Fibroblast of skin of left quadriceps (primary cell): ENCODE measurements at regions not wholly inside any gene's neighbourhood (a gene's known extent, or its start where the extent isn't known, plus 50 kb on each side); places are given as distances from the start of the nearest gene placed in this dataset.
A peak's percentile ranks its signal among the peaks of the same experiment; 100 is the strongest.

ENCODE experiments used
- DNase-seq, 2 experiments: peaks; one replicate each; pipeline ENCODE4 v3.0.0-alpha.2; 2013; ENCODE audit warnings: low read depth in 2 of 2

DNA sequence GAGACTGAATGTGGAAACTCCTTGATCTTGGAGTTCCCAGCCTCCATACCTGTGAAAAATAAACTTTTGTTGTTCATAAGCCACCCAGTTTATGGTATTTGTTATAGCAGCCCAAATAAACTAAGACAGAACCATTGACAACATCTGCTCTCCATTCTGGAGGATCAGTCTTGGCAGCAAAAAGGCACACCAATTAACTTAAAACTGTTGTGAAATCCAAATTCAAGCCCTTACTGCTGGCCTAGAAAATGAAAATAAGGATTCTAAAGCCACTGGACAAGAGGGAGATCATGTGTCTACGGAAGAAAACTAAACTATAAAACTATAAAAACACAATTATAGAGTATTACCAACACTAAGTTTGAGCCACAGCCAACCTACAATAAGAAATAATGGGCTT lies 172.1 kb upstream of the RNPC3 start:
- no peak for DNase-seq

DNA sequence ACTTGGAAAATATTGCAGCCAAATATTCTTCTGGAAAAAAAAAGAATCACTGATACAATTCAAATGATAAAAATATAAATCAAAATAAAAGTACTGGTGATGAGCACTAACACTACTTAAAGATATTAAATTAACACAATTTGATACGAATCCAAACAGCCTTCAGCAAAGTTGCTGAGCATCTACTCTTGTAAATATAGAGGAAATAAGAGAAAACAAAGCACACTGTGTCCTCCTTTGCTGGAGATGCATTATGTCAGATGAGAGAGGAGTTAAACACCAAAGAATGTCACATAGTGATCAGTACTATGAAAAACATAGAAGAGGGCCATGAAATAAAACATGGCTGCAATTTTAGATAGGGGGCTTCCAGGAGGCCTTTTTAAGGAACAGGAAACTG lies 177.4 kb upstream of the RNPC3 start:
- DNase-seq: no peak

DNA sequence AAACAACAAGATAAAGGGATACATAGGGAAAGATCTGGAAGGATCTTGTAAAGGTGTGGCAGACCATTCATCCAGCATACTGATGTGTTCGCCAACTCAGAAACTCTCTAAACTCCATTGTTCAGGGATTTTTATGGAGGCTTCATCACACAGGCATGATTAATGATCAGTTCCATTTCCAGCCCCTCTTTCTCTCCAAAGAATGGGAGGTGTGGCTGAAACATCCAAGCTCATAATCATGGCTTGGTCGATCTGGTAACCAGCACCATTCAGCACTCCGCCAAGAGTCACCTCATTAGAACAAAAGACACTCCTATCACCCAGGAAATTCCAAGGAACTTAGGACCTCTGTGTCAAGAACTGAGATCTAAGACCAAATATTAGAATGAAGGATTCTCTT lies 180.6 kb upstream of the RNPC3 start:
- DNase-seq: no peak

DNA sequence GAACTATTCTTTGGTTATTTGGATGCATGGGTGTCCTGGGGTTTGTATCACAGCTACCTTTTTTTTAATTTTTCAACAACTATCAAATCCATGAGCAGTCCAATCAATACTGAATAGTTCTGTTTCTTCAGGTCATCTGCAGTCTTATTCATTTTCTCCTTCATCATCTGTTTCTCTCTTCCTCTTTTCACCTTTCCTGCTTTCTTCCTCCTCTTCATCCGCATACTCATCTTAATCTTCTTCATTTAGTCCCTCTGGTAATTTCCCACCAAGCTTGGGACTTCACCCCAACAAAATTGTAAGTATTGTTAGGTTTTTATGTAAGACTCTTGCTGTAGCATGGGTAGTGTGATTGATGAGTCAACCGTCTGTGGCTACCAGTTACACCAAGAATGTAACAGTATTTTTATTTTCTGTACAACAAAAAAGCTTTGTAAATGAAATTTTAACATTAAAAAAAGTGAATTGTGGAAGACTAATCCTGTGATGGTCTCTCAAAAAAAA lies 184.1 kb upstream of the RNPC3 start:
- DNase-seq: no peak

DNA sequence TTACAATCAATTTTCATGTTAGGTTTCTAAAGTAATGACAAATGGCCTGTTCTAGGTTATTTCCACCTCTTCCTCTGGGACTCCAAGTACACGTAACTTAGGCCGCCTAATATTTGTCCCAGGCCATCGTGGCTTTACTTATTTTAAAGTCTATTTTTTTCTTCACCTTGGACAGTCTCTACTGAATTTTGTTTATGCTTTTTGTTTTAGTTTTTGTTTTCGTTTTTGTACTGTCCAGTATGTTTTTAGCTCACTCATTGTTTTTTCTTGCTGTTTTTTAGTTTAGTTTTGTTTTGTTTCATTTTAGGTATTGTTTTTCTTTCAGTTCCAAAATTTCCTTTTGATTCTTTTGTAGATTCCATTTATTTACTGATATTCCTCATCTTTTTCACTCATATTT lies 187.7 kb upstream of the RNPC3 start:
- no peak for DNase-seq

DNA sequence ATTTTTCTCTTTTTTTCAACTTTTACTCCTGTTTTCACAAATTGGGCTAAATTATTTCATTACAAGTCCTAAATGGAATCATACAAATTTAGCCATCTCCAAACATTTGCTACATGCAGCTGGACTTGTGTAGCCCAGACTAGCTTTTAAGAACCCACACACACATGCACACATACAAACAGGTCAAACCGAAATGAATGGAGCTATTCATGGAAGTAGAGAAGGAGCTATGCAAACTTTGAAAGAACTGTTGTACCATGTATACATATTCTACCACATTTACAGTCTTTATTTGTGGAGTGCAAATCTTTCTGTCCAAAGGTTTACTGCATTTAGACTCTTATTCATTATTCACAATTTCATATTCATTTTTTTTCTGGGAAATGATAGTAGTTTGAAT lies 189.1 kb upstream of the RNPC3 start:
- no peak for DNase-seq

DNA sequence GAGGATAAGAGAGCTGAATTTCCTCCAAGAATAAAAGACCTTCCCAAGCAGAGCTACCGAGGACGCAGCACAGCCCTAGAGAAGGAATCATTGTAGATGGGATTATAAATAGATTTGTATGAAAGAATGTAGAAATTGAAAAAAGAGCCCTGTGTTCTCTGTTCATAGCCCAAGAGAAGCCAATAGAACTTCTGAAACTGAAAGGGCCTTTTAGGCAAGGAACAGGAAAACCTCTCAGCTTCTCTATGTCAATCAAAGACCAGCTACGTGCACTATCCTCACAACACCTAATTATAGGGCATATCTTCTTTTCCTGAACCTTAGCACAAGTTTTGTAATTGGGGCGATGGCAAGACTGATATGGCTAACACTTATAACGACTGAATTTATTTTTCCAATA lies 192.4 kb upstream of the RNPC3 start:
- DNase-seq: no peak

DNA sequence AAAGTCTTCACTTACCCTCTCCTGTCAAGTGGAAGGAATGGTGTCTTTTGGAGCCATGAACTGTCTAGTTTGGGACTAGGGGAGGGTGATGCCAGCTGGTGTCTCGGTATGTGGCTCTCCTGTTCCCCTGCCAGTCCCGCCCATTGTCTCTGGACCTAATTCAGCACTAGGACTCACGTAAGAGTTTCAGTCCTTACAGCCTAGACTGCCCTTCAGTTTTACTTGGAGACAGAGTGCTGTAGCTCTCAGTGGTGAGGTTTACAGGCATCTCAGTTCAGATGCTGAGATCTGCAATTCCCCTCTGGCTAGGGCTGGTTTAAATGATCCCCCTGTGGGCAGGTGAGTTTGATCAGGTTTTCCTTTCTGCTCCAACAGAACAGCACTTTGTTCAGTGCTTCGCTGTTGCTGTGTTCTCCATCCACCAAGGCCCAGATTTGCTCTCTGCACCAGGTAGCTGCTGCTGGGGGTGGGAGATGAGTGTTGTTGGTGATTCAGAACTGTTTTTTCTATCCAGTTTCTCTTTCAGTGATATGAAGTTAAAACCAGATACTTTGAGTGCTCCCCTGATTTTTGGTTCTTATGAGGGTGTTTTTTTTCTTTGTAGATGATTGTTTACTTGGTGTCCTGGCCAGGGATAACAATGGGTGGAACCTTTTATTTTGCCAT lies 198.3 kb upstream of the RNPC3 start:
- DNase-seq: no peak

DNA sequence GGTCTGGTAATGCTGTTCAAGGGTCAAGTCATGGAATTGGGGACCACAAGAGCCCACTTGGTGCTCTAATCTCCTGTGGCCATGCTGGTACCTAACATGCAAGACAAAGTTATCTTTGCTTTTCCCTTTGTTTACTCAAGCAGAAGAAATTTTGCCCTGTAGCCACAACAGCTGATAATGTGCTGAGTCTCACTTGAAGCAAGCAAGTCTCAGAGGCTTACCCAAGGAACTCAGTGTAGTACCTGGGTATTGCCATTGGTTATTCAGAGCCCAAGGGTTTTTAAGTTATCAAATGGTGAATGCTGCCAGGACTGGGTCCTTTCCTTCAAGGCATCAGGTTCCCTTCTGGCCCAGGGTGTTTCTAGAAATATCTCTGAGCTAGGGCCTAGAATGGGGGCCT lies 198.9 kb upstream of the RNPC3 start:
- no peak for DNase-seq

DNA sequence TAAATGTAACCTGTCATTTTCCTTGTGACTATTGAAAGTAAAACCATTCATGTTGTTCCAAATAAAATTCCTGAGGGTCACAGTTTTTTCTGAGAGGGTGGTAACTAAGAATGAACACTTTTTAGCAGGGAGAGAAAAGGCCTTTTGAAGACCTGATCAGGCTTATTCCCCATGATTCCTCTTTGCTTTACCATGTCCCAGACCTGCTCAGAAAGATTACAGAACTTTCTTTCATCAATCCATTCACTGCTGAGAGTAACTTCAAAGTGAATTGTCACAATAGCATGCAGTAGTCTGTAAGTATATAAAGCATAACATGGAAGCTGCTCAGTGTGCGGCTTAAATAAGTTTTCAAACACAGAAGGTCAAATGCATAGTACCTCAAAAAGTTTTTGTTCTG lies 201.5 kb upstream of the COL11A1 start:
- DNase-seq: no peak

DNA sequence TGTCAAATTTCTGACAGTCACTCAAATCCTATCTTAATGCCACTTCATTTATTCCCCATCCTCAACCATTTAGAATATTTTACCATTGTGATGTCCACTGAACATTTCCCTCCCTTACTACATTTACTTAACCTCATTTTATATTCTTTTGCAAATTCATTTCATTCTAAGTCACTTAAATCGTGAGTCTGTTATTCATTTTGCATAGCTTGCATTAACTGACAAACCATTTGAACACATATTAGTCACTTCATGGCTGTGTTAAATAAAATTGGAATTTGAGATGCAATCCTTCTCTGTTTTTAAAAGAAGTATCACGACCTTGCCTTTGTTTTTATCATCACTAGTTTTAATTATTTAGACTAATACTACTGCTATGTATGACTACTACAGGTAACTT lies 199.4 kb upstream of the COL11A1 start:
- no peak for DNase-seq

DNA sequence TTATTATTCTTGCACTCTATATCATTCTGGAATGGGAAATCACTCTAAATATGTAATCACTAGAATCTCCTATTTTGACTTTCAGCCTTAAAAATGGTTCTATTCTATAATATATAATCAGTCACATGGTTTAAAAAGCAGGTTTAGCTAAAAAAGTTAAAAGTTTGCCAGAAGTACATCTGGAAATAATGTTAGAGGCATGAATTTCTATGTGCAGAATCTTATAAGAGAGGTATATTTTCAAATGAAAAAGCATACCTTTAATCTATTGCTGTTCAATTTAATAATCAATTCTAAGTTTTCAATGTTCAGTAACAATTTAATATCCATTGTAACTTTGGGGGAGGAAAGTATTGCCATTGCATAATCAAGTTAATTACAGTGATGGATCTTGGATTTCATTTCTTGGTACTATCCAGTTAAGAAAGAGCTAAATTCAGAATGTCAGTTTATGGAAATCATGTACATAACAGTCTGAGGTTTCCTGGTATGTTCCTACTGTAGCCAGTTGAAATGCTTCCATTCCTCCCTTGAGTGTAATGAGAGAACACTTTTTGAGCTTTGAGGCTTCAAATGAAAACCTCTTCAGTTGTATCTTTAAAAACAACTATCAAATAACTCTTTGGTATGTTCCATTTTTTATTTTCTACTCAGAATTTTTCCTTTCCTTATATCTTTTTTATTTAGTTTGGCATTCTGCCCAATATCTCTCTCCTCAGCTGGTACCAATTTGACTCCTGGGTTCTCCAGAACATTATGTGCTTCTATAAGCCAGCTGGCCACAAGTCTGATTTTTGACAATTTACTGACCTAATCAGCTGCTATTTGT lies 175.7 kb upstream of the COL11A1 start:
- DNase-seq: peak; percentile 23 to 29

DNA sequence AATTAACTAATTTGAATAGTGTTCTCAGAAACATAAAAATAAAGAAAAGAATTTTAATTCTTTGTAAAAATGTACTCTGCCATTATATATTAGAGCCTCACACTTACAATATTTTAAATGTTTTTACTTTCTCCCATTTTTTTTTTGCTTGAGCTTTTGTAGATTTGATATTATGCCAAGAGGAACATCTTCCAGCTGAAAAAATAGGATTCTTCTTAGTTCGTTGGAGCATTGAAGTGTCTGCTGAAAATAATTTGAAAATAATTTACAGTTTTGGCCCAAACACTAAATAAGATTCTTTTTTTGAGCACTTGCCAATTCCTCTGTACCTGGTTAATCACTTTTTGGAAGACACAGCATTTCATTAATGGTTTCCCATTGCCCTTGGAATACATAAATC lies 175.0 kb upstream of the COL11A1 start:
- no peak for DNase-seq

DNA sequence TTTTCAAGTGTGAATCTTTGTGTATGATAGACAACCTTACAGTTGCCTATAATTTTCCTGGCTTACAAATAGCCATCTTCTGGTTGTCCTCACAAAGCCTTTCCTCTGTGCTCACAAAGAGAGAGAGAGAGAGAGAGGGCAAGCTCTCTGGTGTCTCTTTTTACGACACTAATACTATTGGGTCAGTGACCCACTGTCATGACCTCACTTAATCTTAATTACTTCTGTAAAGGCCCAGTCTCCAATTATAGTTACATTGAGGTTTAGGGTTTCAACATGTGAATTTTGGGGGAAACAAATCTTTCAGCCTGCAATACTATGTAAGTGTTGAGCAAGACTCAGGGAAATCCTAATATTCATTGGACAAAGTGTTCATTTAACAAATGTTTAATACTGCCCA lies 167.4 kb upstream of the COL11A1 start:
- no peak for DNase-seq

DNA sequence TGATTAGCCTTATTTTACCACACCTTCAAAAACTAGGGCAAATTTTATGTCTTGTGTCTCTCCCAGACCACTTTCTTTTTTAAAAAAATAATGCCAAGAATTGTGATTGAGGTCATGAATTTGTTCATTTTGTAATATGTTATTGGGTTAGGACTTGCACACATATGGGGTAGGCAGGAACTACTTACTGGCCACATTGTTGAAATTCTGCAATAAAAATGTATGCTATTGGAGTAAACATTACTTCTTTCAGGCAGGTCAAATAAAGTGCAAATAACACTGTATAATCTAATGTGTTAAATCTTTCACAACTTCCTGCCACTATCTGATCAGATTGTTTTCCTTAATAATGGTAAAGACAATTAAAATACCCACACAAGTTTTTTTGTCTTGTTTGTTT lies 166.6 kb upstream of the COL11A1 start:
- DNase-seq: peak in 1 of 2 experiments; percentile 16

DNA sequence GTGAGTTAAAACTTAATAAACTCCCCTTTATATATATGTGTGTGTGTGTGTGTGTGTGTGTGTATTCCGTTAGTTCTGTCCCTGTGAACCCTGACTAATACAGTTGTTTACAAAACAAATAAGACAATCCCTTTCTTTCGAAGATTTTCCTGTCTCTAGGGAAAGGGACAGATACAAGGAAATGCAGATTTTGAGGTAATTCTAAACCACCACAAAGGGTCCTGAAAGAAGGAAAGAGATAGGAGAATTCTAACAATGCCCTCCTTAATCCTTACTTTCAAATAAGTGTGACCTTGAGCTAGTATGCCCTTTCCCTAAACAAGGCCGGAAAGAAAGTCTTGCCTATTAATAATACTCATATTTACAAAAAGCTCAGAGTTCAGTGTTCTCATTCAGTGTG lies 164.8 kb upstream of the COL11A1 start:
- DNase-seq: no peak

DNA sequence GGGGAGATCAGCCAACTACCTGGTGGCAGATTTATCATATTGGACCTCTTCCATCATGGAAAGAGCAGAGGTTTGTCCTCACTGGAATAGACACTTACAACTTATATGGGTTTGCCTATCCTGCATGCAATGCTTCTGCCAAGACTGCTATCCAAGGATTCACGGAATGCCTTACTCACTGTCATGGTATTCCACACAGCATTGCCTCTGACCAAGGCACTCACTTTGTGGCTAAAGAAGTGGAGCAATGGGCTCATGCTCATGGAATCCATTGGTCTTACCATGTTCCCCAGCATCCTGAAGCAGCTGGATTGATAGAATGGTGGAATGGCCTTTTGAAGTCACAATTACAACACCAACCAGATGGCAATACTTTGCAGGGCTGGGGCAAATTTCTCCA lies 163.1 kb upstream of the COL11A1 start:
- peak; percentile 66 to 70 for DNase-seq

DNA sequence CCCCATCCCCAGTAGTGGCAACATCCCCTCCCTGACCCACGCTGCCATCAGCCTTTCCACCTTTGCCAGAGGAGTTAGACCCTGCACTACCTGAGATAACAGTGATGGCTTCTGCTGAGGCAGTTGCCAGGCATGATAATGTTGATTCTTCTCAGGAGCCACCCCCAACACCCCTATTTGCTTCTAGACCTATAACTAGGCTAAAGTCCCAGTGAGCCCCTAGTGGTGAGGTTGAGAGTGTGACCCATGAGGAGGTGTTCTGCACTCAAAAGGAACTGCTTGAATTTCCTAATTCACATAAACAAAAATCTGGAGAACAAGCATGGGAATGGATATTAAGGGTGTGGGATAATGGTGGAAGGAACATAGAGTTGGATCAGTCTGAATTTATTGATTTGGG lies 159.6 kb upstream of the COL11A1 start:
- no peak for DNase-seq

DNA sequence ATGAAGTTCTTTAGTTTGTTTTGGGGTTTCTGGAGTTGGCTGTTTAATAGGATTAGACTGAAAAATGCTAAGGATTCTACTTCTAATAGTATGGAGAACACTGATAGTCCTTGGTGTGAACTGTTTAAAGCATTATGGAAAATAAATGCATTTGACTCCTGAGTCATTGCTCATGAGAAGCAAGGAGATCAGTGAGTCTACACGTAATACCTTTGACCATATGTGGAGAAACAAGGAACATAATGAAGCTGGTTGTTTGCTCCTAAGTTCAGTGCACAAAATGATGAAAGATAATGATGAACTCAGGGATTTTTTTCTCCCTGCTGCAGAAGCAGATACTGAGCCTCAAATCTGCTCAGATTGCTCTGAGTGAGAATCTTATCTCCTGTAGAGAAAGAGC lies 158.9 kb upstream of the COL11A1 start:
- no peak for DNase-seq

DNA sequence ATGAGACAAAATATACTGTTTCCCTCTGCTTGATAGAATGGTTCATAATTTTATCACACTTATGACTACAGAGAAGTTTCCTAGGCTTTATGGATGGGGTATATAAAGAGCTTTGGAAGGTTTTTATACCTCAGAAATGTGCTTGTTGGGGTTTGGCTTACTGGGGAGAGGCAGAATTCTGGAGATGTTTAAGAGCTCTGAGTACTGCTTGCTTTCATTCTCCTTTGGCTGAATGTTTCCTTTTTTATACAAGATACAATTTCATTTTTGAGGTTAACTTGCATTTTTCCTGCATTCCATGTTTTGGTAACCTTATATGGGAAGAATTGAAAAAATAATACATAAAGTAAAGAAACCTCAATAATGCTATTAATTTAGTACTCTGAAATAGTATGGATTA lies 157.7 kb upstream of the COL11A1 start:
- peak; percentile 55 to 57 for DNase-seq

DNA sequence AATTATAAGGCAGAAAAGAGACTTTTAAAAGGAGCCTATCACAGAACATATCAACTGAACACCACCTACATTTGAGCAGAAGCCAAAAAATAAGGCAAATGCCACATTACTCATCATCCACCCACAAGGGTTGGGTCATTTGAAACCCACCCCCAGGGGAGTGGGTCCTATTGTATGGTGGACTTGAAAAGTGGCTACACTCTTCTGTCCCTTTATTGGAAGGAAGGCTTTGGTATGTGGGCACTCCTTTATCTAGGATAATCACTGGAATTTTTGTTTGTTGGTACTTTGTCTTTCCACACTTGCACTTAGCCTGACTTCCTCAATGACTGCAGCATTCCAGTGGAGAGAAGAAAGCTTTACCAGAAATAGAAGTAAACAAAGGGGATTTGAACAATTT lies 157.2 kb upstream of the COL11A1 start:
- no peak for DNase-seq

DNA sequence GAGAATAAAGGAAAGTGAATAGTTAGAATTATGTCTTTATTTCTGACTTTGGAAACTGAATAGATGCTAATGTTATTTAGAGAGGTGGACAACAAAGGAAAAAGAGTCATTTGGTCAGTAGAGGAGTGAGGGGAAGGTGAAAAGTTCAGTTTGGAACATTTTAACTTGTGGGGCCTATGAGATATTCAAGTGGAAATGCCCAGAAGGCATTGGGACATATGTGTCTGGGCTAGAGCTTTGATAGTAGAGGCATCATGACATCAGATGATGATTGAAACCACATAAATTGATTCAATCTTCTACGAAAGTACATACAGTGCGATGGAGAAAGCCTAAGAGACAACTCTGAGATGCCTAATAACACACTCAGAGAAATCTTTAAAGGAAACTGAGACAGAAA lies 151.7 kb upstream of the COL11A1 start:
- DNase-seq: no peak

DNA sequence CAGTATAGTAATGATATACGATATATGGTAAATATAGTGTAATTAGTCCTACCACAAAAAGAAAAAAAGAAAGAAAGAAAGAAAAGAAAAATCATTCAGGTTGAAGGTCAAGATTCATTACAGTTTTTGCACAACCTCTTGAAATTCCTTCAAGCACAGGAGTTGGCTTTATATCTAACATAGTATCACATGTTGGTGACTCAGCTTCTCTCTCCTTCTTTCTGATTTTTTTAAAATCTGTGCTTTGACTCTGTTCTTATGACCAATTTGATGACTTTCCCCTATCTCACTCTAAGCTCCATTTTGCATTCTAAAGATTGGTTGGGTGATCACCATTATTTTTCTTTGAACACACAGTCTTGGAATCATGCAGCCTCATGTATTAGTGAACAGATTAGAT lies 148.2 kb upstream of the COL11A1 start:
- no peak for DNase-seq
